HG03521 (cell line): ENCODE measurements at regions not wholly inside any gene's neighbourhood (a gene's known extent, or its start where the extent isn't known, plus 50 kb on each side); places are given as distances from the start of the nearest gene placed in this dataset.

Experiments
- ATAC-seq: cut with Tn5 transposase; IDR thresholded peaks from one replicate; pipeline ENCODE4 v1.9.1; 2021; ENCODE audit warnings: mild to moderate bottlenecking, moderate library complexity; ENCODE audit not compliant: unreplicated experiment

GRCh38 chr3:99502871-99503270 is 135.5 kb upstream of the COL8A1 start:
- no peak for ATAC-seq

GRCh38 chr3:99500485-99500884 is 137.9 kb upstream of the COL8A1 start:
- no peak for ATAC-seq

- ATAC-seq, result peak; percentile 61
These were observed 138.9 kb upstream of the COL8A1 start for GRCh38 chr3:99499235-99500158.

- no peak for ATAC-seq
These were observed 139.7 kb upstream of the COL8A1 start for GRCh38 chr3:99498550-99499234.

GRCh38 chr3:99487894-99488293 is 150.5 kb upstream of the COL8A1 start:
- ATAC-seq, result no peak

GRCh38 chr3:99485286-99485685 is 153.1 kb upstream of the COL8A1 start:
- ATAC-seq, result no peak

GRCh38 chr3:99484871-99485270 is 153.5 kb upstream of the COL8A1 start:
- ATAC-seq, result no peak

GRCh38 chr3:99483841-99484240 is 154.6 kb upstream of the COL8A1 start:
- ATAC-seq, result no peak

GRCh38 chr3:99482191-99482590 is 156.2 kb upstream of the COL8A1 start:
- no peak for ATAC-seq

GRCh38 chr3:99481561-99481960 is 156.8 kb upstream of the COL8A1 start:
- ATAC-seq, result no peak

- no peak for ATAC-seq
These were observed 158.6 kb upstream of the COL8A1 start for GRCh38 chr3:99479768-99480167.

- no peak for ATAC-seq
These were observed 160.7 kb upstream of the COL8A1 start for GRCh38 chr3:99477650-99478049.

GRCh38 chr3:99475229-99475628 is 163.2 kb upstream of the COL8A1 start:
- ATAC-seq, result no peak

GRCh38 chr3:99474776-99475175 is 163.6 kb upstream of the COL8A1 start:
- ATAC-seq, result no peak

- ATAC-seq, result no peak
These were observed 165.1 kb upstream of the COL8A1 start for GRCh38 chr3:99473321-99473751.

GRCh38 chr3:99472385-99472784 is 166.0 kb upstream of the COL8A1 start:
- ATAC-seq, result no peak

- no peak for ATAC-seq
These were observed 166.8 kb upstream of the COL8A1 start for GRCh38 chr3:99471353-99472323.

GRCh38 chr3:99470841-99471240 is 167.6 kb upstream of the COL8A1 start:
- ATAC-seq, result no peak

GRCh38 chr3:99468918-99469317 is 169.5 kb upstream of the COL8A1 start:
- ATAC-seq, result no peak

- ATAC-seq, result no peak
These were observed 171.0 kb upstream of the COL8A1 start for GRCh38 chr3:99467420-99467819.

GRCh38 chr3:99466331-99466730 is 172.1 kb upstream of the COL8A1 start:
- ATAC-seq, result no peak
